Prostate gland (tissue), 2 donors: ENCODE measurements at regions not wholly inside any gene's neighbourhood (a gene's known extent, or its start where the extent isn't known, plus 50 kb on each side); places are given as distances from the start of the nearest gene placed in this dataset.

ENCODE experiments used
- DNase-seq: peaks from one replicate; pipeline ENCODE4 v3.0.0-alpha.2; 2019; ENCODE audit warnings: low spot score
- H3K27ac ChIP-seq, 2 donors: fragments of 200-600 bp; sonication (generic); 2 replicates each; pipeline ENCODE4 v1.5.1; 2017 to 2019
- H3K27me3 ChIP-seq: fragments of 200-600 bp; sonication (generic); replicated peaks from 2 replicates; pipeline ENCODE4 v1.5.1; 2019; ENCODE audit not compliant: insufficient read depth
- H3K36me3 ChIP-seq, 2 donors: fragments of 200-600 bp; sonication (generic); 1 replicate in 1 of 2; 2 replicates in 1 of 2; pipeline versions ENCODE4 v1.5.1 to v1.8.1; 2017 to 2019
- H3K4me1 ChIP-seq: fragments of 200-600 bp; sonication (generic); replicated peaks from 2 replicates; pipeline ENCODE4 v1.5.1; 2019
- H3K4me3 ChIP-seq, 2 donors: fragments of 200-600 bp; sonication (generic); 2 replicates each; pipeline ENCODE4 v1.5.1; 2017 to 2019
- H3K9me3 ChIP-seq: fragments of 200-600 bp; sonication (generic); 2 replicates; pipeline ENCODE4 v1.5.1; 2017
- POLR2A ChIP-seq: fragments of 450-650 bp; IDR thresholded peaks from one replicate; pipeline ENCODE4 v1.6.1; 2016; ENCODE audit warnings: antibody characterized with exemption, mild to moderate bottlenecking
- POLR2AphosphoS5 ChIP-seq: sonication (generic); formaldehyde crosslinking; IDR thresholded peaks from one replicate; pipeline ENCODE4 v1.6.1; 2017; ENCODE audit warnings: antibody characterized with exemption
- WGBS: methylation state at CpG from one replicate; pipeline ENCODE4 v1.1.5; 2018; 5-methylcytosine and 5-hydroxymethylcytosine counted together
- intact Hi-C: fragments of 100-400 bp; cut with DNase I; formaldehyde crosslinking; loops from one replicate; pipeline ENCODE4 v1.14.2; 2022
- TF ChIP-seq, protein P1 (sequence below), 4 experiments: fragments of 200-600 bp in 2 of 4; fragments of 450-650 bp in 2 of 4; sonication (generic) in 2 of 4; IDR thresholded peaks; 1 replicate in 3 of 4; 2 replicates in 1 of 4; pipeline ENCODE4 v1.5.1; 2016 to 2019; ENCODE audit warnings: antibody characterized with exemption in 4 of 4, mild to moderate bottlenecking in 2 of 4, moderate library complexity in 2 of 4

DNA sequence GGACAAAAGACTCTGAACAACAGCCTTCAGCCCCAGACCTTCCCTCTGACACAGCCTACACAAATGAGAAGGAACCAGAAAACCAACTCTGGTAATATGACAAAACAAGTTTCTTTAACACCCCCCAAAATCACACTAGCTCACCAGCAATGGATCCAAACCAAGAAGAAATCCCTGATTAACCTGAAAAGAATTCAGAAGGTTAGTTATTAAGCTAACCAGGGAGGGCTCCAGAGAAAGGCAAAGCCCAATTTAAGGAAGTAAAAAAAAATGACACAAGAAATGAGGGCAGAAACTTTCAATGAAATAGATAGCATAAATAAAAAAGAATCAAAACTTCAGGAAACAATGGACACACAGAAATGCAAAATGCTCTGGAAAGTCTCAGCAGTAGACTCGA, 224.0 kb downstream of the TRIML1 start:
- WGBS, result 85% methylated on average over 1 of the region's 1 CpG
- no peak for DNase-seq
- intact Hi-C loops, result no loop called here
- H3K4me3 ChIP-seq, result no peak overlapping the region
- H3K9me3 ChIP-seq, result no peaks in the 10 kb centered on the region
- H3K27ac ChIP-seq, result no peak overlapping the region
- no peaks in the 10 kb centered on the region for H3K36me3 ChIP-seq
- no peaks in the 10 kb centered on the region for H3K4me1 ChIP-seq
- H3K27me3 ChIP-seq, result no peaks in the 10 kb centered on the region
- TF ChIP-seq, protein P1, sequence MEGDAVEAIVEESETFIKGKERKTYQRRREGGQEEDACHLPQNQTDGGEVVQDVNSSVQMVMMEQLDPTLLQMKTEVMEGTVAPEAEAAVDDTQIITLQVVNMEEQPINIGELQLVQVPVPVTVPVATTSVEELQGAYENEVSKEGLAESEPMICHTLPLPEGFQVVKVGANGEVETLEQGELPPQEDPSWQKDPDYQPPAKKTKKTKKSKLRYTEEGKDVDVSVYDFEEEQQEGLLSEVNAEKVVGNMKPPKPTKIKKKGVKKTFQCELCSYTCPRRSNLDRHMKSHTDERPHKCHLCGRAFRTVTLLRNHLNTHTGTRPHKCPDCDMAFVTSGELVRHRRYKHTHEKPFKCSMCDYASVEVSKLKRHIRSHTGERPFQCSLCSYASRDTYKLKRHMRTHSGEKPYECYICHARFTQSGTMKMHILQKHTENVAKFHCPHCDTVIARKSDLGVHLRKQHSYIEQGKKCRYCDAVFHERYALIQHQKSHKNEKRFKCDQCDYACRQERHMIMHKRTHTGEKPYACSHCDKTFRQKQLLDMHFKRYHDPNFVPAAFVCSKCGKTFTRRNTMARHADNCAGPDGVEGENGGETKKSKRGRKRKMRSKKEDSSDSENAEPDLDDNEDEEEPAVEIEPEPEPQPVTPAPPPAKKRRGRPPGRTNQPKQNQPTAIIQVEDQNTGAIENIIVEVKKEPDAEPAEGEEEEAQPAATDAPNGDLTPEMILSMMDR (IDR thresholded peaks at IDR 0.05), result no peak

DNA sequence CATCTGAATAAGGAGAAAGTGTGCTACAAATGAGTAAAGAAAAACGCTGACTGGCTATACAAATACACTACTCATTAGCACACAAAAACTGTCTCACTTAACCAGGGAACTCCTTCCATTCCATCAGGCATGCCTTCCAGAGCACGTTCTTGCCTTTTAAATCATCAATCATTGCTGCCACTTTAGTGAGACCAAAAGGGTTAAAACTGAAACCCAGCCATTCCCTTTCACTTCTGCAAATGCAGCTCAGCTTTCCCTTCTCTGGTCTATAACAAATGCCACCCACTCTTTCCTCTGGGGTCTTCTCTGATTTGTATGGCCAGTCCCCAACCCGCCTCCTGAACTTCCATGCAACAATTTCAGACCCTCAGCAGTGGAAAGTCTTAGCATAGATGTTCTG, 231.5 kb downstream of the TRIML1 start:
- H3K27ac ChIP-seq, result no peak overlapping the region
- intact Hi-C loops, result no loop called here
- H3K36me3 ChIP-seq, result no peaks in the 10 kb centered on the region
- WGBS, result 61% methylated on average over 3 of the region's 3 CpGs
- no peak for DNase-seq
- H3K9me3 ChIP-seq, result no peaks in the 10 kb centered on the region
- no peaks in the 10 kb centered on the region for H3K27me3 ChIP-seq
- no peaks in the 10 kb centered on the region for H3K4me1 ChIP-seq
- TF ChIP-seq POLR2A, result no peak
- TF ChIP-seq POLR2AphosphoS5, result no peak
- TF ChIP-seq, protein P1 (IDR thresholded peaks at IDR 0.05), result no peak
- H3K4me3 ChIP-seq, result no peak overlapping the region

DNA sequence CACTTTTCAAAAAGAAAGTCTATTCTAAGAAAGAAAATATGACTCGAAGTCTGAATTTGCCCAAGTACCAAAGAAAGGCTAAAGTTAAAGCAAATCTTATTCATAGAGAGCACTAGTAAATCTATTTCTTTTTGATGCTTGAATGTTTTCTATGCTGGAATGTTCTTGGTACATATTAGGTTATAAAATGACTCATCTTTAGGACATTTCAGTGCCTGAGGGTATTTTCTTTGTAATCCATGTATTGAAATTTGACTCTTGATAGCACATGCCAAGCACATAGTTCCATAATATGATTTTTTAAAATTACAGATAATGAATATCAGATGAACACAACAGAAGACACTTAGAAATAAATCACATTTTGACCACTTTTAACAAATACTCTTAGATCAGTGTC, 232.8 kb downstream of the TRIML1 start:
- Histone ChIP-seq H3K9me3 (no peaks in the 10 kb centered on the region), H3K36me3 (no peaks in the 10 kb centered on the region), H3K27me3 (no peaks in the 10 kb centered on the region), H3K27ac (no peak overlapping the region), H3K4me3 (no peak overlapping the region), H3K4me1 (no peaks in the 10 kb centered on the region)
- intact Hi-C loops, result no loop called here
- TF ChIP-seq POLR2A (no peak), POLR2AphosphoS5 (no peak)
- TF ChIP-seq, protein P1 (IDR thresholded peaks at IDR 0.05), result no peak
- no peak for DNase-seq
- WGBS, result 50% methylated on average over 1 of the region's 1 CpG

DNA sequence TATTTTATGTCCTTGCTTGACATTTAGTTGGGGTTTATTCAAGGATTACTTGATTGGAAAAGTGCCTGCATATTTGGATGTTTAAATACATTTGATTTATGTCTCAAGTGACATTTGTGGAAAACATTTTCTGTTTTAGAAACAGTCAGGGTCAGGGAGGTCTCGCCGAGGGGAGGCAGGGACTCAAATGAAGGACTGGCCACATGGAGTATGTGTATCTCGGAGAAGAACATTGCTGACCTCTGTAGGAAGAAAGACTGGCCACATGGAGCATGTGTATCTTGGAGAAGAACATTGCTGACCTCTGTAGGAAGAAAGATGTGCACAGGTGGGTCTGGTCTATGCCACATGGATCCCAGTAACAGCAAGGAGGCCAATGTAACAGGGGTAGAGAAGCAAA, 233.6 kb downstream of the TRIML1 start:
- 48% methylated on average over 3 of the region's 3 CpGs for WGBS
- DNase-seq, result no peak
- Histone ChIP-seq H3K27ac (no peak overlapping the region), H3K4me1 (no peaks in the 10 kb centered on the region), H3K27me3 (no peaks in the 10 kb centered on the region), H3K4me3 (no peak overlapping the region), H3K9me3 (no peaks in the 10 kb centered on the region), H3K36me3 (no peaks in the 10 kb centered on the region)
- TF ChIP-seq POLR2A (no peak), POLR2AphosphoS5 (no peak)
- intact Hi-C loops, result no loop called here

DNA sequence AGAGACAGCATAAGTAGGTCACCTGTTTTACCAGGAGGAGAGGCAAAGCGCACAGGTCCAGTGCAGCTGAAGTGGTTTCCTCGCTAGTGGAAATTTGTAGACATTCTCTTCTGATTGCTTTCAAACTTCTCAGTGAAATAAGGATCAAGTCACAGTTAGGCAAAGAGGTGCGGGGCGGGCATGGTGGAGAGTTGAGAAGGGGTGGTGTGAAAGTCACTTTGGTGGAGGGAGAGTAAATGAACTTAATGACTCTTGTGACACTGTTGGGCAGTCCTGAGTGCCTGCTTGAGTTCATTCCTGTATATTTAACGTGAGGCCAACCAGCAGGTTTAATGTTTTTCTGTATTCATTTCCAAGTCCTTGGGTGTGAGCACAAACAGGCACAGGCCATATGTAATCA, 235.6 kb downstream of the TRIML1 start:
- TF ChIP-seq, protein P1 (IDR thresholded peaks at IDR 0.05), result no peak
- no peak for TF ChIP-seq POLR2AphosphoS5
- H3K4me3 ChIP-seq, result no peak overlapping the region
- H3K4me1 ChIP-seq, result no peaks in the 10 kb centered on the region
- no peaks in the 10 kb centered on the region for H3K9me3 ChIP-seq
- no peaks in the 10 kb centered on the region for H3K36me3 ChIP-seq
- intact Hi-C loops, result no loop called here
- H3K27ac ChIP-seq, result no peak overlapping the region
- DNase-seq, result no peak
- 87% methylated on average over 5 of the region's 5 CpGs for WGBS
- H3K27me3 ChIP-seq, result no peaks in the 10 kb centered on the region
